T1000 (cell line): ENCODE measurements at regions not wholly inside any gene's neighbourhood (a gene's known extent, or its start where the extent isn't known, plus 50 kb on each side); places are given as distances from the start of the nearest gene placed in this dataset.

Source experiments
- DNase-seq: peaks from one replicate; lab custom pipeline; 2025; ENCODE audit warnings: mixed read lengths; lab: John Stamatoyannopoulos, UW

DNA sequence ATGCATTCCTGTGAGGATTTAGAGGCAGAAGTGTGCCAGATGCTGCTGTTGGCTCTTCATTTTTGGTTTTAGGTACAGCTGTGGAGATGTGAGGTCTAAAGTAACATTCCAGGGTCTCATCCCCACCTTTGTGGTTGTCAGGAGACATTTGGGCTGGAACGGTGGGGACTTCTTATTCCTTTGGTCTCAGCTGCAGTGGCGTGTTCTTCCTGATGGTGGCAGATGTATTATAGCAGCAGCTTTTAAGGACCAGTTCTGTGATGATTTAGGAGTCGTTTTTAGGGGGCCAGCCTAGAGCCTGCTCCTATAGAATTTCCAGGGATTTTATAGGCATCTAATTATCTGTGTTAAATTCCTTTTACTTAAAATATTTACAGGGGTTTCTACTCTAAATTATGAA is 221.0 kb upstream of the EOMES start:
- DNase-seq: no peak

DNA sequence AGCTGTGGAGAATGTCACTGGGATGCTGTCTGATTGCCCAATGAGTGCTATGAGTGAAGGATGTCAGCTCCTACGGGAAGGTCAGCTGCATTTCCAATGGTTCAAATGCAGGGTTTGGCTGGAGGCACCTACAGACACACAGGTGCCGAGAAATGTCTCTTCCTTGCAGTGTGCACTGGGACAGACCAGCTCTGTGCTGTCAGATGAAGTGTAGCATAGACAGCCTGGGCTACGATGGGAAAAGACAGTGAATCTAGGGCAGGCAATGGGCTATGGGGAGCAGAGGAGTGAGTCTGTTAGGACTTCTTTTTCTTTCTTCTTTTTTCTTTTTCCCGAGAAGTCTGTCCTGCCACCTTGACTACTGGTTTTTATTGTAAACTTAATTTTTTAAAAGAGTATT is 223.1 kb upstream of the EOMES start:
- DNase-seq: no peak

DNA sequence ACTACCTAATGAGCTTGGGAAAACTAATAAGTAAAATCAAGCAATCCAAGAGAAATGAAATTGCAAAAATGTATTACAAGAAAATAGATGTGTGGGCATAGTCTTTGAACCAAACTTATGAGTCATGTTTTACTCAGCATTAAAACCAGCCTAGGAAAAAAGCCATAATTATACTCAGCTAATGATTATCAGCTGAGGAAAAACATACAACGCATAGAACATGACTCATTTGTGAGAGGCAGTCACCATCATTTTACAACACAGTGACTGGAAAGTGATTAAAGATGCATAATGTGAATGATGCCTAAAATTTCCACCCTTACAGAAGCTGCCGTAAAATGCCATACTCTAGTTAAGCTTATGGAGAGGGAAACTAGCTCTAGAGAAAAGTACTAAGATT is 238.0 kb upstream of the EOMES start:
- peak; percentile 4 for DNase-seq

DNA sequence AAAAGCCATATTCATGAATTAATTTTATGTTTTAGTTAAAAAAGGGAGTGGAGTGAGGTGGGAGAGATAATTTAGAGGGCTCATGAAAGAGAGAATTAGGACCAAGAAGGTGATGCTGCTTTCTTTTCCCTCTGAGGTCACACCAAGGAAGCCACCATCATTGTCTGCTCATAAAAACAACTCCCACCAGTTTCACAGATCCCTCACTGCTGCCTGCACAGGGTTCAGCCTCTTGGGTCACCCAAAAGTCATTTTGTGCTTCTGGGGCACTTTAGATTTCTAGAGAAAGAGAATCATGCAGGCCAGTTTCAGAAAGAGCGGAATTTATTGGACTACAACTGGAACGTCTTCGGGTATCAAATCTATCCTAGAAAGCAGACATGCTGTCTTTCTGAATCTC is 241.4 kb upstream of the EOMES start:
- DNase-seq: no peak

DNA sequence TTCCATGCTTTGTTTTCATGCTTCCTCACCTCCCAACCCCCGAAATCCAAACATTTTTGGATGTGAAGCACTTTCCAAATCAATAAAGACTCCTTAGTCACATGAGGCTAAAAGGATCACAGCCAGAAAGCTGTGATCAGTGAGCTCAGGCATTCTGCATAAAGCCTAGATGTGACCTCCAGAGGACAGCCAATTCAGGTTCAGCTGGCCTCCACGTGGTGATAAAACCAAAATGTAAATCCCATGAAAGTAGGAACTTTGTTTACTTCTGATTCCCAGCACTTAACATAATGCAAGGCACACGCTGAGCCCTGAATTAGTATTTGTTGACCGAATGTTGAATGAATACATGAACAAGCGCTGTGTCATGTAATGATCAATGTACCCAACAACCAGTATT is 249.5 kb upstream of the EOMES start:
- no peak for DNase-seq

DNA sequence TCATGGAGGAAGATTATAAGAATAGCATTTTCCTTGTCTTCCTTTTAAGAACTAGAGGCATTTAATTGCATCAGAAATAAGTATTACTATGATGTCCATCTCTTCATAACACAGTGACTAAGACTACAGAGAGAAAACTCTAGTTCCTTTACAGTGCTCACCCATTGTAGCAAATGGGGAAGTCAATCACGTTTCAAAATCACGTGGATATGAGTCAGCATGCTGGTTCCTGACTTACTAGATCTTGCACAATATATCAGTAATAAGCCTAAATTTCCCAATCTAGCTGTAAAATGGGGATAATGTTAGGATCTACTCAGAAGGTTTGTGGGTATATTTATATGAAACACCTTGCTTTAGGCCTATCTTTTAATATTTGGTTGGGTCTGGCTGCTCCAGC is 254.8 kb upstream of the EOMES start:
- DNase-seq: peak; percentile 1

DNA sequence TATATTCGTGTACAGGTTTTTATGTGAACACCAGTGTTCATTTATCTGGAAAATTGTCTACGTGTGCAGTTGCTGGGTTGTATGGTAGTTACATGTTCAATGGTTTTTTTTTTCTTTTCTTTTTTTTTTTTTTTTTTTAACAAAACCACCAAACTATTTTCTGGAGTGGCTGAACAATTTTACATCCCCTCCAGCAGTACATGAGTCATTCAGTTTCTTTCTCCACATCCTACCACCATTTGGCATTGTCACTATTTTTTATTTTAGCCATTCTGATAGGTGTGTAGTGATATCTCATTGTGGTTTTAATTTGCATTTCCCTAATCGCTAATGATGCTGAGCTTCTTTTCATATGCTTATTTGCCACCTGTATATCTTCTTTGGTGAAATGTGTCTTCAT is 256.3 kb upstream of the EOMES start:
- no peak for DNase-seq

DNA sequence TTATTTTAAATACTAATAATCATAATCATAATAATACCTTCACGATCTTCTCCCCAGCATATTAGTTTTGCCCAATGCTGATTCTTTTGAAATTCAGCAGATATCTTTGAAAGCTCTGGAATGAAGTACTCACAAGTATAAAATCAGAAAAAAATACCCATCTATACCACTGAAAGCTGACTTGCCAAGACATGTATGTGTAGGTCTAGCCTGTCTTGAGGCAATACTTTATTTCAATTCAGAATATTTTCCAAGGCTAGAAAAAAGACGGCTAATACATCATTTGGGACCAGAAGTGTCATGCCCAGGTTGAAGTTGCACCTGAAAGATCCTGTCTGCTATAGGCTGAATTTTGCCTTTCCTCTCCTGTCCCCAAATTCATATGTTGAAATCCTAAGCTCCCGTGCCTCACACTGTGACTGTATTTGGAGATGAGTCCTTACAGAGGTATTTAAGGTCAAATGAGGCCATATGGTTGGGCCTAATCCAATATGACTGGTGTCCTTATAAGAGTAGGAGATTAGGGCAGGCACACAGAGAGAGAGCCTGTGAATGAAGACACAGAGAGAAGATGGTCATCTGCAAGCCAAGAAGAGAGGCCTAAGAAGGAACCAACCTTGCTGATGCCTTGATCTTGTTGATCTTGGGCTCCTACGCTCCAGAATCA is 255.9 kb upstream of the CMC1 start:
- no peak for DNase-seq

DNA sequence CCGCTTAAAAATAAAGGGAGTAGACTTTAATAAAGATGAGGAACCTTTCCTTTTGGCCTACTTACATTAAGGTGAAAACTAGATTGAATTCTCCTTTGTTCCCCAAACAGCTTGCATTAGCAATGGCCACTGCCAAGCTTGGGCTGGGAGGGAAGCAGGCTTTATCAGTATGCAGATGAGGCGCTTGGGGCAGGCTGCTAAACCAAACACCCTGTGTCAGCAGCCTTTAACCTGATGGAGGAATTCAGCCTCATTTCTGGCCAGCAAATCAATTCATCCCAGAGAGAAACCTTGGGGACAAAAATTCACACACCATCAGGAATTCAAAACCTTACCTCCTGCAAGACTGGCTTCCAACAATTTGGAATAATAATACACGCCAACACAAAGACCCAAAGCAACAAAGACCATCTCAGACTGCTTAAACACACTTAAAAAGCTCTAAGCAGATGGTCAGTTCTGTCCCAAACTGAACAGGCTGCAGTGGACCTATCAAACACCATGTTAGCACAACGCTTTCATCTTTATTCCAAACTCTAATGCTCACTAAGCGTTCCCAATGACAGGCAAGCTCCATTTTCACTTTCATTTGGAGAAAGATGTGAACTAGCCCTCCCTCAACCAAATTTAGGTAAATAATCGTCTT is 255.1 kb upstream of the CMC1 start:
- DNase-seq: no peak

DNA sequence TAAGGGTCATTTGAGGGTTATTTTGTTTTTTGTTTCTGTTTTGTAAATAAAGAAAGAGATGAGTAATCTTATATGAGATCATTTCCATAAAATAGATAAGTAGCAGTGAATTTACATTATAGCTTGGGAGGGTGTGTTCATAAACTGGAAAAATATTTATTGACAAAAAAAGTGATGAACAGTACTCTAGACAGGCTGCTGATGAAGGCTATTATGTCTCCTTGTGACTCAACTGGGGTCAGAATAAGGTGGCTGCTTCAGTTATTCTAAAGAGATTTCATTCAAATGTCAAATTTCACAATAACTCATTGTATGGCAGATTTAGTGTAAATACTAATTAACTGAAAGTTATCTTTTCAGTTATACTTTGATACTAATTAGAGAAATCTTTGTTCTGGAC is 251.1 kb upstream of the CMC1 start:
- no peak for DNase-seq

DNA sequence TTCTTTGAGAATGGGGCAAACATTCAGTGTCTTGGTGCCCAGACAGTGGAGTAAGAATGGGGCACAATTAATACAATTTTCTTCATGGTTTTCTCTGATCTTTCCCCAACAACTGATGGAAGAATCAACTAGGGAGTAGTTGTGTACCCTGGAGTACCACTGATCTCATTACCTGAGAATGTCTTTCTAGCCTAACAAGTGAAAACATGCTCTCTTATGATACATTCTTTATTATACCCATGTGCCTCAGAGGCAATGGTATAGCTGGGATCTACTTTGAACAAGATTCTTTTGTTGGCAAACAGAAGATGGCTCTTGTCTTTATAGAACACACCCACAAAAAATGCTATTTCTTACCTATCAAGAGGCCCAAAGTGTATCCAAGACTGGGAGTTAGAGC is 250.6 kb upstream of the CMC1 start:
- DNase-seq: no peak

DNA sequence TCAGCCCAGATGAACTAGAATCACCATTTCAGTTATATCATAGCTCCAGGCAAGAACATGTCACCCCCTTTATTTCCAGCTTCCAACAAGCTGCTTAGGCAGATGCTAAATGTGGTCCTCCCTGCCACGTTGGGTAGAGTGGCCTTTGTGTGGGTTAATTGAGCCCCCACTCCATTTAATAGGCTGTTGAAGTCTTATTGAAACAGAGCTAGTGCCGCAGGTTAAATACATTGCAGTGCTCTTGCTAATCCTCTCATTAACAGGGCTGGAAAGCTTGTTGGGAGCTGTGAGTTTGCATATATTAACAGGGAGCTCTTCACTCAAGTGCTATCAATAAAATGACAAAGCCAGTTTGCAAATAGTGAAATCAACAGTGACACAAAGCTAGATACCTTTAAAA is 248.4 kb upstream of the CMC1 start:
- DNase-seq: no peak

DNA sequence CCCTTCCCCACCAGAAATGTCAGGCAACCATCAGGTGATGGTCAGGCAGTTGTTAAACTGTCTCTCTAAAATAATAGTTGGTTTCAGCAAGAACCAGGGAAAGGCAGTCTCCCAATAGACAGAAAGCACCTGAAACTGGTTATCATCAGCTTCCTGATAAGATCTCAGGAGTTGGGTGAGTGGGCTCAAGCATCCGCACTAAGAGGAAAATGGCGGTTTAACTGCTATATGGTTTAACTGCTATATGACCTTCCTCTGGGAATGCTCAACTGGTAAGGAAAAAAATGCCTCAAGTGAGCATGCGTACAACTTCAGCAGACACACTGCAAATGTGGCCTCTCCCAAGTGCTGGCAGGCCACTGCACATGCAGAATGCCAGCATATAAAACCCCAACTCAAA is 240.8 kb upstream of the CMC1 start:
- DNase-seq: no peak

DNA sequence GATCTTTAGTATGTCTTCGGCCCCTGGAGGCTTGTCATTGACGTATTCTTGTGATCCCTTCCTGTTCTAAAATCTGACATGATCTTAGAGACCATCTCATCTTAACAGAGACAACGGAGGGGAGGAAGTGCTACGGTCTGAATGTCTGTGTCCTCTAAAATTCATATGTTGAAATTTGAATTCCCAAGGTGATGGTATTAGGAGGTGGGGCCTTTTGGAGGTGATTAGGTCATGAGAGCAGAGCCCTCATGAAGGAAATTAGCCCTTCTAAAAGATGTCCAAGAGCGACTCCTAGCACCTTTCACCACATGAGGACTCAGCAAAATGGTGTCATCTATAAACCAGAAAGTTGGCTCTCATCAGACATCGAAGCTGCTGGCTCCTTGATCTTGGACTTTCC is 233.2 kb upstream of the CMC1 start:
- no peak for DNase-seq

DNA sequence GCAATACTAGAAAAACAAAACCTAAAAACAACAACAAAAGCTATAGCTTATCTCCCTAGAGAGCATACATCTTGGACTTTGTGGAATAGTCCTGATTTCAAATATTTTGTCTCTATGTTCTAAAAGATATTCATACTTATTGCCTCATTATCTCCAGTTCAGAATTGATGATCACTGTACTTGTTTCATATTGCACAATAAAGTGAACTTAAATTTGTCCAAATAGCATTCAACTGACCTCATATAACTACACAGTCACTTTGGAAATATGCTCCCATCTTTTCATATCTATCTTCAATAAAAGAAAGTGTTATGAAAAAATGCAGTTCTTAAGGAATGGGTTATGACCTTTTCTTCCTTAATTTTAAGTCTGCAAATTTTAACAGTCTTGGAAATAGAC is 228.6 kb upstream of the CMC1 start:
- no peak for DNase-seq

DNA sequence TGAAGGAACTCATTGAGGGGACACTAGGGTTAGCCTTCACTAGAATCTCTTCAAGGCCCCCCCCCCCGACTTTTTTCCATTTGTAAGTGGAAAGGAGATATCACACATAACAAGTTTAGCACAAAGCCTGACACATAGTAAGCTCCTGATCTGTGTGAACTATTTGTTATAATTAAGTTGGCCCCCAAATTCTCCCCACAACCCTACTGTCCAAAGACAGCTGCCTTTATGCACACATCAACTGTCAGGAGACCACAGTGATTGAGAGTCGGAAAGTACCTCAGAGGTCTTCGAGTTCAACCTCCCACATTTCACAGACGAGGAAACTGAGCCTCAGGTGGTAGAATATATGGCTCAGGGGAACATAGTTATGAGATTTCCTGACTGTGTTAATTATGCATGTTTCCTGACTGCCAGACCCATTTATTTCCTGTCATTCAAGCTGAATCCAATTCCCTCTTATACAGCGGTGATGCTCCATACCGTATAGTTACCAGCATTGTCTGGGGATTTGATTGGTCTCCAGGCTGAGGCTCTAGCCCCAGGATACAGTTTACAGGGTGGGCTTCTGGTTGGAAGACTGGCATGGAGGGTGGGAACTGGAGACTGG is 227.4 kb upstream of the CMC1 start:
- no peak for DNase-seq

DNA sequence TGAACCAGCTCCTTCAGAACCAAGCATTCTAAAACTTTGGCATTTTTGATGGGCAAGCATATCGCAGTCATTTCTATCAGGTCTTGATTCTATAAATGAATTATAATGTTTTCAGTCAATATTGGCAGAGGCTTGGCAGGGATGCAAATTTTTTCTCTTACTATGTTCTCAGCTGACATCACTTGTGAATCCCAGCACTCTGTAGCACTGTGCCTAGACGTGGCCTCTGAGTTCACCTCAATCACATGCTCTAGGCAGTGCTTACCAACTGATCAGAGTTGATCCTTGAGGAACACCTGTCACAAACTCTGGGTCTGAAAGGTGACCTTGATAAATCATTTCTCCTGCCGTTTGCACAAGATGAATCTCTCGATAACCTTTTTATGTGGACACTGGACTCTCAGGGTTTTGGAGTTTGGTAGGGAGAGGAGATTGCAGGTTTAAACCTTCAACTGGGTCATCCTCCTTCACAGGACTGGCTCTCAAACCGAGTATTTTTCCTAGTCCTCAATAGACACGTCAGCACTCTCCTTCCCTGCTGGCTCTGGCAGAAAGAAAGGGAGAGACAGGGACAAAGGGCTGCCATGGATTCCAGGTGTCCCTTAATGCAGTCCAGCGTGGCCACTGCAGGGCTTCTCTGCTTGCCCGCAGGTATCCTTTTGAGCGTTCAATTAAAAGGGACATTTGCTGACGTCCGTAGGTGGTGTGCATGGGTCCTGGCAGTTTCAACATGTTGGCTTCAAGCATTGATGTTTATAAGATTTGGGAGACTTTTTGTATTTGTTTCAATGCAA is 222.3 kb upstream of the CMC1 start:
- DNase-seq: no peak

DNA sequence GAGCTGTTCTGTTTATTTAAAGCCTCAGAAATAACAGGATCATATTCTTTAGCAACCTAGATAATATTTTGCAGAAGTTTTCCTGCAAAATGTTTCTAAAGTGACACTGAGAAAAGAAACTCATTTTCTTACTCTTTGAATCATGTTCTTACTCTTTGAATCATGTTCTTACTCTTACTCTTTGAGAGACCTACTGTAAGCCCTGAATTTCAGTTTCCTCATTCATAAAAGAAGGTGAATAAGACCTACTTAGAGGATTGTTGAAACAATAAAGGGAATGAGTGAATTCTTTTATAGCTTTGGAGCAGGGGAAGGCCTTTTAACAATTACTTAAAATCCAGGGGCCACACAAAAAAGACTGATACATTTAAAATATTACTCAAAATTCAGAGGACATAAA is 221.7 kb upstream of the CMC1 start:
- no peak for DNase-seq

DNA sequence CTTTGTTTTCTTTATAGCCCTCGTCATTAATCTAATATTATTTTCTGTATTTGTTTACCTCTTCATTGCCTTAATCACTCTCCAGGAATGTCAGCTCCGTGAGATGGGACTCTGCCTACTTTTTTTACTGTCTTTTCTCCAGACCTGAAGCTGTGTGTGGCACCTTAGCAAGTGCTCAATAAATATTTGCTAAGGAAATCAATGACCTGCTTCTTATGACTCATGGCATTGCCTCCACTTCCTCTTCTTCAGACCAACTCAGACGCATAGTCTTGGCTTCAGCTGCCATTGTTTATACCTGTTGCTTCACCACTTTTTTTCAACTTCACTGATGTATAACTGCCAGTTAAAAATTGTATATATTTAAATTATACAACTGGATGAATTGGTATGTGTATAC is 218.5 kb upstream of the CMC1 start:
- no peak for DNase-seq

DNA sequence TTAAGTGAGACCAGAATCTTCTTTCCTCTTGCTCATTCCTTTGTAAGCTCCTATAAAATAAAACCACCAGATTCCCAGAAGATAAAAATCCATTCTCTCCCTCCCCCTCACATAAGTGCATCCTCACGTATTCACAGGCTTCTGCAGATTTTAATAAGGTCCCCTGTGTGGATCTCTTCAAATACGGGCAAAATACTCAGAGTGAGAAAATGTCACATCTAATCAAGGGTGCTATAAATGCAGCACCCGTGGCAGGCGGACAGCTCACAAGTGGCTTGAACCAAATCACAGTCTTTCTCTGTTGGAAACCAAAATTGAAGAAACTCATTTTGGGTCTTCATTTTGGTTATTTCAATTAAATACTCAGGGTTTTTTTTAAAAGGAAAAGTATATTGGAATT is 212.9 kb upstream of the CMC1 start:
- DNase-seq: no peak

DNA sequence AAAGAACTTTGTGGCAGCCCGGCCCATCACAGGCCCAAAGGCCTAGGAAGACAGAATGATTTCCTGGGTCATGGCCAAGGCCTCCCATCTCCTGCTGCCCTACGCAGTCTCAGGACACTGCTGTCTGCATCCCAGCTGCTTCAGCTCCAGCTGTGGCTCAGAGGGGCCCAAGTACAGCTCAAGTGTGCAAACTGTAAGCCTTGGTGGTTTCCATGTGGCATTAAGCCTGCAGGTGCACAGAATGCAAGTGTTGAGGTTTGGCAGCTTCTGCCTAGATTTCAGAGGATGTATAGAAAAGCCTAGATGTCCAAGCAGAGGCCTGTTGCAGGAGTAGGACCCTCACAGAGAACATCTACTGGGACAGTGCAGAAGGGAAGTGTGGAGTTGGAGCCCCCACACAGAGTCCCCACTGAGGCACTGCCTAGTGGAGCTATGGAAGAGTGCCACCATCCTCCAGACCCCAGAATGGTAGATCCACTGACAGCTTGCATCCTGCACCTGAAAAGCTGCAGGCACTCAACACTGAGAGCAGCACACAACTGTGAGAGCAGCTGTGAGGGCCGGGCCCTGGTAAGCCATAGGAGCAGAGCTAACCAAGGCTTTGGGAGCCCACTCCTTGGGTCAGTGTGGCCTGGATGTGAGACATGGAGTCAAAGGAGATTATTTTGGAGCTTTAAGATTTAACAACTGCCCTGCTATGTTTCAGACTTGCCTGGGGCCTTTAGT is 208.2 kb upstream of the CMC1 start:
- DNase-seq: no peak
